GM19239 (cell line): ENCODE measurements at regions not wholly inside any gene's neighbourhood (a gene's known extent, or its start where the extent isn't known, plus 50 kb on each side); places are given as distances from the start of the nearest gene placed in this dataset.
"Not testable (repeated sequence)": the region's sequence is repeated elsewhere in the genome, so short reads cannot be mapped to it uniquely, and the experiment has no call there.

Source experiments
- DNase-seq: peaks from one replicate; pipeline ENCODE4 v3.0.0; 2011; ENCODE audit warnings: low spot score; ENCODE audit not compliant: insufficient read length
- FAIRE-seq: peaks from 2 replicates; lab custom pipeline; 2011; peaks lifted over from hg19 to GRCh38; lab: Jason Lieb, UNC

DNA sequence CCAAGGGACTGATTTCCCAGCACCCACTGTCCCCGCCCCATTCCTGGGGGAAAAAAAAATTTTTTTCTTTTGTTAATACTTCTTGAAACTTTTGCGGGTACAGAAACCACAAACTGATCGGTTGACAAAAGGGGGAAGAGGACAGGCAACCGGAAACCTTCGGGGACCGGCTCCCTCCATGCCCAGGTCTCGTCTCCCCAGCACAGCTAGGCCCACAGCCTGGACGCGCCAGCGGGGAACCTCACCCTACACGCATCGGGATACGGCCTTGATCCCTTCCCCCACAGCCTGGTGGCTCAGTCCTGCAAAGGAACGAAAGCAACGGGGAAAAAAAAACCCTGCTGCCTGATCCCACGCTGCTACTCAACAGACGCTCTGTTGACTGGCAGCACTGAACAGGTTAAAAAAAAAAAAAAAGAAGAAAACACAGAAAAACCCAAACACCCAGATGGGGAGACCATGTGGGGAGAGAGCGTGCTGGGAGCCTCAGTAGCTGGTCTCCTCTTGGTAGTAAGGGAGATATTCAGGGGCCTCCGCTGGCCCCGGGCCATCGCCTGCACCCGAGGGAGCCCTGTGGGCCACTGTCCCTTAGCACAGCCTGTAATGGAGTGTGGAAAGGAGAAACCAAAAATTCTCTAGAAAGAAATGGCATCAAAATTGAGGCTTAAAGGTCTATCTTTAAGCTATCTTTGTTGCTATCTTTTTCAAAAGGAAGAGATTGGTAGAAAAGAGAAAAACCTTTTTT is 185.7 kb downstream of the POTEC start:
- not testable (repeated sequence) for FAIRE-seq, DNase-seq

DNA sequence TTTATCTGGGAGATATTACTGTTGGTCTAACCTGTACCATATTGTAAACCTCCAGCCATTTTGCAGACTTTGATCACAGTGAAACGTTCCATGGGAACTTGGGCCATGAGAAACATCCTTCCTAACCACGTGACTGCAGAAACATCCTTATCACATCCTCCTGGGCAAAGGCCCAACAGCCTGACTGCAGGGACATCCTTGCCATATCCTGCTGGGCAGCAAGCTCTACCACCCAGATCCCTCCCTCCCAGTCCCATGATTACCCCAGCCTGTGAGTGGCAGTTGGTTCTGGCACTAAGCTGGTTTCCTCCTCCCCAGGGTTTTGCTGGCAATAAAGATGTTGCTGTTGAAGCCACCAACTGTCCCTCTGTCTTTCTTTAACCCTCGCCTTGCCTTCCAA is 201.2 kb downstream of the POTEC start:
- DNase-seq, FAIRE-seq: not testable (repeated sequence)

DNA sequence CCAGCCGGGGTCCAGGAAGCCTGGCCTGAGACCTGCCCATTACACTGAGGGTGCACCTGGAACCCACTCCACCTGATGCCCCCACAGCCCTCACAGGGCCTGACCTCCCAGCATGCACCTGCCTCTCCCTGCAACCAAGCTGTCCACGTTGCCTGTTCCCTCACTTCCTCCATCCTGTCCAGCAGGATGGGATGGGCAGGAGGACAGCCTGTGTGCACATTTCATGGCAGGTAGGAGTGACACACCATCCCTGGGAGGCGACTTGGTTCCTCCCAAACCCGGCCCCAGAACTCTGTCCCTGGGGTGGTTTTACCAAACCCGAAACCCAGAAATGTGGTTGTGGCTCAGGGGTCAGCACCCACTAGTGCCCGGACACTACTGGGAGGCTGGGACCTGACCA is 203.8 kb upstream of the ZNF519 start:
- not testable (repeated sequence) for FAIRE-seq, DNase-seq

DNA sequence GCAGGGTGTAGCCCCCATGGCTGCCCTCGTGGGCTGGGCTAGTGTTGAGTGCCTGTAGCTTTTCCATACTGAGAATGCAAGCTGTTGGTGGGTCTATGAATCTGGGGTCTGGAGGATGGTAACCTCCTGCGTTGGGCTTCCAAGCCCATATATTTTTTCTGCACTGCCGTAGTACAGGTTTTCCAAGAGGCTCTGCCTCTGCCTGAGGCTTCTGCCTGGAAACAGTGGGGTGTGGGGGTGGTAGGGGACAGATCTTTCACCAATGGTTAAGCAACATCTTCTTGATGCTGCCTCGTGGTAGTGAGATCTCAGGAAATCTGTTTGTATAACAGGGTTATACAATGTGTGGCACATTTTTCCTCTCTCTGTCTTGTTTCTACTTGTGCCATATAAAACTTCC is 189.0 kb upstream of the ZNF519 start:
- FAIRE-seq = not testable (repeated sequence)

DNA sequence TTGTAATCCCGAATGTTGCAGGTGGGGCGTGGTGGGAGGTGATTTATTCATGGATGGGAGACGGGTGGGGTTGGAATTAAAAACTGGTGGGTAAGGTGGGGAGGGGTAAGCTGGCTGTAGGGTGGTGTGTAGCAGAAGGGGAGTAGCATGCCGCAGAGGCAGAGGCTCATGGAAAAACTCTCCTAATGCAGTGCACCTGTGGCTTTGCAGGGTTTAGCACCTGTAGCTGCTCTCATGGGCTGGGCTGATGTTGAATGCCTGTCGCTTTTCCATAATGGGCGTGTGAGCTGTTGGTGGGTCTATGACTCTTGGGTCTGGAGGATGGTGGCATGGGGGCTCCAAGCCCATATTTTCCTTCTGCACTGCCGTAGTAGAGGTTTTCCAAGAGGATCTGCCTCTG is 169.0 kb upstream of the ZNF519 start:
- FAIRE-seq = not testable (repeated sequence)

More for the DNA sequence above, 189.0 kb upstream of the ZNF519 start:
- DNase-seq = not testable (repeated sequence)

DNA sequence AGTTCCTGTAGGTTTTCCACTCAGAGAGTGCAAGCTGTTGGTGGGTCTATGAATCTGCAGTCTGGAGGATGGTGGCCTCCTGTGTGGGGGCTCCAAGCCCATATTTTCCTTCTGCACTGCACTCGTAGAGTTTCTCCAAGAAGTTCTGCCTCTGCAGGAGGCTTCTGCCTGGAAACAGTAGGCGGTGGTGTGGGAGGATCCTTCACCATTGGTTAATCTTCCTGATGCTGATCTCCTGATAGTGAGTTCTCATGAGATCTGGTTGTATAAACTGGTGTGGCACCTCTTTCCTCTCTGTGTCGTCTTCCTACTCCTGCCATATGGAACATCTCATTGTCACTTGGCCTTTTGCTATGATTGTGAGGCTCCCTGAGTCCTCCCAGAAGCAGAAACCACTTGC is 162.8 kb upstream of the ZNF519 start:
- not testable (repeated sequence) for FAIRE-seq, DNase-seq

More for the DNA sequence above, 169.0 kb upstream of the ZNF519 start:
- DNase-seq = not testable (repeated sequence)

DNA sequence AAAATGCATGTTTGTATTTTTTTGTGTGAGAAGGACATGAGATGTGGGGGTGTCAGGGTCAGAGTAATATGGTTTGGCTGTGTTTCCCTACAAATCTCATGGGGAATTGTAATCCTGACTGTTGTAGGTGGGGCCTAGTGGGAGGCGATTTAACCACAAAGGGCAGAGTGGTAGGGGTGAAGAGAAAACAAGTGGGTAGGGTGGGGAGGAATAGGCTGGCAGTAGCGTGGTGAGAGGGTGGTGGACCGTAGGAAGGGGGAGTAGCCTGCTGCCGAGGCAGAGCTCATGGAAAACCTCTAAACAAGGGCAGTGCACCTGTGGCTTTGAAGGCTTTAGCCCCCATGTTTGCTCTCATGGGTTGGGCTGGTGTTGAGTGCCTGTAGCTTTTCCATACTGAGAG is 152.8 kb upstream of the ZNF519 start:
- FAIRE-seq (no peak), DNase-seq (no peak)

DNA sequence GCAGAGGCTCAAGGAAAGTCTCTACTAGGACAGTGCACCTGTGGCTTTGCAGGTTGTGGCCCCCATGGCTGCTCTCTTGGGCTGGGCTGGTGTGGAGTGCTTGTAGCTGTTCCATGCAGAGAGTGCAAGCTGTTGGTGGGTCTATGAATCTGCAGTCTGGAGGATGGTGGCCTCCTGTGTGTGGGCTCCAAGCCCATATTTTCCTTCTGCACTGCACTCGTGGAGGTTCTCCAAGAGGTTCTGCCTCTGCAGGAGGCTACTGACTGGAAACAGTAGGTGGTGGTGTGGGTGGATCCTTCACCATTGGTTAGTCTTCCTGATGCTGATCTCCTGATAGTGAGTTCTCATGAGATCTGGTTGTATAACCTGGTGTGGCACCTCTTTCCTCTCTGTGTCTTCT is 143.2 kb upstream of the ZNF519 start:
- FAIRE-seq, DNase-seq: not testable (repeated sequence)

DNA sequence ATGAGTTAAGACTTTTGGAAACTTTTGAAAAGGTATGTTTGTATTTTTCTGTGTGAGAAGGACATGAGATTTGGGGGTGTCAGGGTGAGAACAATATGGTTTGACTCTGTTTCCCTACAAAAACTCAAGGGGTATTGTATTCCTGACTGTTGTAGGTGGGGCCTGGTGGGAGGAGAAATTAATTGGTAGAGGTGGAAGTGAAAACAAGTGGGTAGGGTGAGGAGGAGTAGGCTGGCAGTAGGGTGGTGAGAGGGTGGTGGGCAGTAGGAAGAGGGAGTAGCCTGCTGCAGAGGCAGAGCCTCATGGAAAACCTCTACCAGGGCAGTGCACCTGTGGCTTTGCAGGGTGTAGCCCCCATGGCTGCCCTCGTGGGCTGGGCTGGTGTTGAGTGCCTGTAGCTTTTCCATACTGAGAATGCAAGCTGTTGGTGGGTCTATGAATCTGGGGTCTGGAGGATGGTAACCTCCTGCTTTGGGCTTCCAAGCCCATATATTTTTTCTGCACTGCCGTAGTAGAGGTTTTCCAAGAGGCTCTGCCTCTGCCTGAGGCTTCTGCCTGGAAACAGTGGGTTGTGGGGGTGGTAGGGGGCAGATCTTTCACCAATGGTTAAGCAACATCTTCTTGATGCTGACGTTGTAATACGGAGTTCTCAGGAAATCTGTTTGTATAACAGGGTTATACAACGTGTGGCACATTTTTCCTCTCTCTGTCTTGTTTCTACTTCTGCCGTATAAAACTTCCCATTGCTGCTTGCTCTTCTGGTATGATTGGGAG is 133.6 kb upstream of the ZNF519 start:
- DNase-seq, FAIRE-seq: not testable (repeated sequence)

DNA sequence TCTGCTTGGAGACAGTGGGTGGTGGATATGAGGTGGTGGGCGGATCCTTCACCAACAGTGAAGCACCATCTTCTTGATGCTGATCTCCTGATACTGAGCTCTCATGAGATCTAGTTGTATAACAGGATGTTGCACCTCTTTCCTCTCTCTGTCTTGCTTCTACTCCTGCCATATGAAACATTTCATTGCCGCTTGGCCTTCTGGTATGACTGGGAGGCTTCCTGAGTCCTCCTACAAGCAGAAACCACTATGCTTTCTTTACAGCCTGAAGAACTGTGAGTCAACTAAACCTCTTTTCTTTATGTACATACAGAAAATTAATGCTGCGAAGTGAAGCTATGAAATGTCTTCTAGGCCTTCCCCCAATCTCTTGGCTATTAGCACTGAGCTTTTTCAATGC is 130.6 kb upstream of the ZNF519 start:
- DNase-seq, FAIRE-seq: not testable (repeated sequence)

DNA sequence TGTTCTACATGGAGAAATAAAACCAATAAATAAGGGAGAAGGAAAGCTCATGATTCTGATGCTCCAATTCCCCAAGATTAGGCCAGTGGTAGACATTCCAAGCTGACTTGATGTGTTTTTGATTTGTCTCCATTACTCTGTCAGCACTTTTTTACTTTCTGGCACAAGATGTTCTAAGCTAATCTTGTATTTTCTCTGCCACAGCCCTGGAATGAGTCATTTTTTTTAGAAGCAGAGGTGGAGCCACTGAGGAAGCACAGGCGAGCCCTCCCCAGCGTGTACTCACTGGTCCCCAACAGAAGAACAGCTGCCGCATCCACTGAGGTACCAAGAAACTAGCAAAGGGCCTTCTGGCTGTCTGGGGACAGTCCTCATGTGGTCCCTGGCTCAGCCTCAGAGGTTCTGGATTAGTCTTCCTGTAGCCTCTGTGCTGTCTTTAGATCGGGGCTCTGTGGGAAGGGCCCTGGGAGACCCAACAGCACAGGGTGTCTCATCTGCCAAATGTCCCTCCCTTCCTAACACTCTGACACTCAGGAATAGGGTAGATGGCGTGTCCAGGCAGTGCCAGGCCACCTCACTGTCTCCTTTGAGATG is 117.9 kb upstream of the ZNF519 start:
- not testable (repeated sequence) for DNase-seq, FAIRE-seq

DNA sequence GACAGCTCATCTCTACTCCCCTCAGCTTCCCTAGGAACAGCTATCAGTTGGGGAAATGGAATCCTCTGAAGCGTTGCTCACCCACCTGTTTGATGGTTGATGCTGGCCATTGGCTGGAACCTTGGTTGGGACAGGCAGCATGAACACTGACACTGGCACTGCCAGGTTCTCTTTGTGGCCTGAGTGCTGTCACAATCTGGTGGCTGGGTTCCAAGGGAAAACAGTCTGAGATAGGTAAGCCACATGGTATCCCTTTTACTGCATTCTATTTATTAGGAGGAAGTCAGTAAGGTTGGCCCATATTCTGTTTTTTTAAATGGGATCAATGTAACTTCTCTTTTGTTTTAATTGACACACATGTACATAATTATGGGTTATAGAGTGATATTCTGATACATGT is 107.0 kb upstream of the ZNF519 start:
- DNase-seq, FAIRE-seq: not testable (repeated sequence)

DNA sequence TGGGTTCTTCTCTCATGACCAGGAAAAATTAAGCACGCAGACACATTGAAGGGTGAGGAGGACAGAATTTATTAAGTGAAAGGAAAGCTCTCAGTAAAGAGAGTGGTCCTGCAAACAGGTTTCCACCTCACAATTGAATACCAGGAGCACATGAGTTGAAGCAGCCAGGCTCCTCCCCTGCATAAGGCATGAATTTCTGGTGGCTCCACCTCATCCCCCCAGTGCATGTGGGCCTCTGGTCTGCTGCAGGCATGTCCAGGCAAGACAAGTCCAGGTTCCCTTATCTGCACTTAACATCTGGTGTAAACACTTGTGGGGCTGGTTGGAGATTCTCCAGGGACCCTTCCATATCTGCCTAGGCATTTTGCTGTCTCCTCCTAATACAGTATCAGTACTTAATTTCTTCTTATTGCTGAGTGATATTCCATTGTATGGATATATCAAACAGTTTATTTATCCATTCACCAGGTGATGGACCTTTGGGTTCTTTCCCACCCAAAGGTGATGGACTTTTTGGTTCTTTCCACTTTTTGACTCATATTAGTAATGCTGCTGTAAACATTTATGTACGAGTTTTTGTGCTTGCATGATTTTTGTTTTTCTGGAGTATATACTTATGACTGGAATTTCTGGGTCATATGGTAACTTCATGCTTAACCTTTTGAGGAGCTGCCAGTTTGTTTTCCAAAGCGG is 104.3 kb upstream of the ZNF519 start:
- DNase-seq, FAIRE-seq: not testable (repeated sequence)

DNA sequence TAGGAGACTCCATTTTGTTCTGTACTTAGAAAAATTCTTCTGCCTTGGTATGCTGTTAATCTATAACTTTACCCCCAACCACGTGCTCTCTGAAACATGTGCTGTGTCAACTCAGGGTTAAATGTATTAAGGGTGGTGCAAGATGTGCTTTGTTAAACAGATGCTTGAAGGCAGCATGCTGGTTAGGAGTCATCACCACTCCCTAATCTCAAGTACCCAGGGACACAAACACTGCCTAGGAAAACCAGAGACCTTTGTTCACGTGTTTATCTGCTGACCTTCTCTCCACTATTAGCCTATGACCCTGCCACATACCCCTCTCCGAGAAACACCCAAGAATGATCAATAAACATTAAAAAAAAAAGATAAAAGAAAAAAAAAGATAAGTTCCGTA is 93.0 kb upstream of the ZNF519 start:
- not testable (repeated sequence) for FAIRE-seq, DNase-seq

DNA sequence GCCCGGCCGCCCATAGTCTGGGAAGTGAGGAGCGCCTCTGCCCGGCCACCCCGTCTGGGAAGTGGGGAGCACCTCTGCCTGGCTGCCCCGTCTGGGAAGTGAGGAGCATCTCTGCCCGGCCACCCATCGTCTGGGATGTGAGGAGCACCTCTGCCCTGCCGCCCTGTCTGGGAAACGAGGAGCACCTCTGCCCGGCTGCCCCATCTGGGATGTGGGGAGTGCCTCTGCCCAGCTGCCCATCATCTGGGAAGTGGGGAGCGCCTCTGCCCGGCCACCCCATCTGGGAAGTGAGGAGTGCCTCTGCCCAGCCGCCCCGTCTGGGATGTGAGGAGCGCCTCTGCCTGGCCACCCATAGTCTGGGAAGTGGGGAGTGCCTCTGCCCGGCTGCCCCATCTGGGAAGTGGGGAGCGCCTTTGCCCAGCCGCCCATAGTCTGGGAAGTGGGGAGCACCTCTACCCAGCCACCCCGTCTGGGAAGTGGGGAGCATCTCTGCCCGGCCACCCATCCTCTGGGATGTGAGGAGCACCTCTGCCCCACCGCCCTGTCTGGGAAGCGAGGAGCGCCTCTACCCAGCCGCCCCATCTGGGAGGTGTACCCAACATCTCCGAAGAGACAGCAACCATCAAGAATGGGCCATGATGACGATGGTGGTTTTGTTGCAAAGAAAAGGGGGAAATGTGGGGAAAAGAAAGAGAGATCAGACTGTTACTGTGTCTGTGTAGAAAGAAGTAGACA is 92.5 kb upstream of the ZNF519 start:
- DNase-seq = not testable (repeated sequence)

DNA sequence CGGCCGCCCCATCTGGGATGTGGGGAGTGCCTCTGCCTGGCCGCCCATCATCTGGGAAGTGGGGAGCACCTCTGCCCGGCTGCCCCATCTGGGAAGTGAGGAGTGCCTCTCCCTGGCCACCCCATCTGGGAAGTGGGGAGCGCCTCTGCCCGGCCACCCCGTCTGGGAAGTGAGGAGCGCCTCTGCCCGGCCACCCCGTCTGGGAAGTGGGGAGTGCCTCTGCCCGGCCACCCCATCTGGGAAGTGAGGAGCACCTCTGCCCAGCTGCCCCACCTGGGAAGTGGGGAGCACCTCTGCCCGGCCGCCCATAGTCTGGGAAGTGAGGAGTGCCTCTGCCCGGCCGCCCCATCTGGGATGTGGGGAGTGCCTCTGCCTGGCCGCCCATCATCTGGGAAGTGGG is 91.7 kb upstream of the ZNF519 start:
- not testable (repeated sequence) for FAIRE-seq, DNase-seq

More for the DNA sequence above, 92.5 kb upstream of the ZNF519 start:
- FAIRE-seq = not testable (repeated sequence)

DNA sequence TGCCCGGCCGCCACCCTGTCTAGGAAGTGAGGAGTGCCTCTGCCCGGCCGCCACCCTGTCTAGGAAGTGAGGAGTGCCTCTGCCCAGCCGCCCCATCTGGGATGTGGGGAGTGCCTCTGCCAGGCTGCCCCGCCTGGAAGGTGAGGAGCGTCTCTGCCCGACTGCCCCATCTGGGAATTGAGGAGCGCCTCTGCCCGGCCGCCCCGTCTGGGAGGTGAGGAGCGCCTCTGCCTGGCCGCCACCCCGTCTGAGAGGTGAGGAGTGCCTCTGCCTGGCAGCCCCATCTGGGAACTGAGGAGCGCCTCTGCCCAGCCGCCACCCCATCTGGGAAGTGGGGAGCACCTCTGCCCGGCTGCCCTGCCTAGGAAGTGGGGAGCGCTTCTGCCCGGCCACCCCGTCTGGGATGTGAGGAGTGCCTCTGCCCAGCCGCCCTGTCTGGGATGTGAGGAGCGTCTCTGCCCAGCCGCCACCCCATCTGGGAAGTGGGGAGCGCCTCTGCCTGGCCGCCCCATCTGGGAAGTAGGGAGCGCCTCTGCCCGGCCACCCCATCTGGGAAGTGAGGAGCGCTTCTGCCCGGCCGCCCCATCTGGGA is 91.1 kb upstream of the ZNF519 start:
- not testable (repeated sequence) for FAIRE-seq, DNase-seq

DNA sequence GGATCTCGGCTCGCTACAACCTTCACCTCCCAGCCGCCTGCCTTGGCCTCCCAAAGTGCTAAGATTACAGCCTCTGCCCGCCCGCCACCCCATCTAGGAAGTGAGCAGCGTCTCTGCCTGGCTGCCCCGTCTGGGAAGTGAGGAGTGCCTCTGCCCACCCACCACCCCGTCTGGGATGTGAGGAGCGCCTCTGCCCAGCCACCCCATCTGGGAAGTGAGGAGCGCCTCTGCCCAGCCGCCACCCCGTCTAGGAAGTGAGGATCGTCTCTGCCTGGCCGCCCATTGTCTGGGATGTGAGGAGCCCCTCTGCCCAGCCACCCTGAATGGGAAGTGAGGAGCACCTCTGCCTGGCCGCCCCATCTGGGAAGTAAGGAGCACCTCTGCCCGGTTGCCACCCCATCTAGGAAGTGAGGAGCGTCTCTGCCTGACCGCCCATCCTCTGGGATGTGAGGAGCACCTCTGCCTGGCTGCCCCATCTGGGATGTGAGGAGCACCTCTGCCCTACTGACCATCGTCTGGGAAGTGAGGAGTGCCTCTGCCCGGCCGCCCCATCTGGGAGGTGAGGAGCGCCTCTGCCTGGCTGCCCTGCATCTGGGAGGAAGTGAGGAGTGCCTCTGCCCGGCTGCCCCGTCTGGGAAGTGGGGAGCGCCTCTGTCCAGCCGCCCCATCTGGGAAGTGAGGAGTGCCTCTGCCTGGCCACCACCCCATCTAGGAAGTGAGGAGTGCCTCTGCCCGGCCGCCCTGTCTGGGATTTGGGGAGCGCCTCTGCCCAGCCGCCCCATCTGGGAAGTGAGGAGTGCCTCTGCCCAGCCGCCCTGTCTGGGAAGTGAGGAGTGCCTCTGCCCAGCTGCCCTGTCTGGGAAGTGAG is 90.4 kb upstream of the ZNF519 start:
- FAIRE-seq, DNase-seq: not testable (repeated sequence)
